ENCODE measurements at regions not wholly inside any gene's neighbourhood (a gene's known extent, or its start where the extent isn't known, plus 50 kb on each side); places are given as distances from the start of the nearest gene placed in this dataset.

- no peak for DNase-seq
These were observed 164.5 kb downstream of the TDRD15 start for GRCh38 chr2:21288299-21288698.

- DNase-seq, result no peak
These were observed 165.2 kb downstream of the TDRD15 start for GRCh38 chr2:21288739-21289520.

GRCh38 chr2:21289551-21289950 is 165.8 kb downstream of the TDRD15 start:
- no peak for DNase-seq

- no peak for DNase-seq
These were observed 166.2 kb downstream of the TDRD15 start for GRCh38 chr2:21289989-21290388.

GRCh38 chr2:21291426-21291825 is 167.7 kb downstream of the TDRD15 start:
- no peak for DNase-seq

- no peak for DNase-seq
These were observed 170.7 kb downstream of the TDRD15 start for GRCh38 chr2:21294446-21294845.

- no peak for DNase-seq
These were observed 175.6 kb downstream of the TDRD15 start for GRCh38 chr2:21299411-21299810.

GRCh38 chr2:21301871-21302455 is 178.2 kb downstream of the TDRD15 start:
- no peak for DNase-seq

GRCh38 chr2:21303876-21304275 is 180.1 kb downstream of the TDRD15 start:
- no peak for DNase-seq

- DNase-seq, result no peak
These were observed 181.8 kb downstream of the TDRD15 start for GRCh38 chr2:21305581-21305980.

GRCh38 chr2:21306235-21306634 is 182.5 kb downstream of the TDRD15 start:
- no peak for DNase-seq

GRCh38 chr2:21307037-21307436 is 183.3 kb downstream of the TDRD15 start:
- DNase-seq, result no peak

GRCh38 chr2:21310493-21310892 is 186.7 kb downstream of the TDRD15 start:
- DNase-seq, result no peak

GRCh38 chr2:21314322-21314835 is 190.6 kb downstream of the TDRD15 start:
- DNase-seq, result no peak

- DNase-seq, result peak; percentile 30 to 34
These were observed 193.4 kb downstream of the TDRD15 start for GRCh38 chr2:21317131-21317530.

- no peak for DNase-seq
These were observed 194.5 kb downstream of the TDRD15 start for GRCh38 chr2:21318263-21318662.

- no peak for DNase-seq
These were observed 202.4 kb downstream of the TDRD15 start for GRCh38 chr2:21326152-21326551.

- DNase-seq, result no peak
These were observed 204.4 kb downstream of the TDRD15 start for GRCh38 chr2:21328177-21328576.

- DNase-seq, result no peak
These were observed 207.1 kb downstream of the TDRD15 start for GRCh38 chr2:21330786-21331391.

GRCh38 chr2:21331625-21332370 is 208.0 kb downstream of the TDRD15 start:
- no peak for DNase-seq

GRCh38 chr2:21332993-21333625 is 209.3 kb downstream of the TDRD15 start:
- DNase-seq, result no peak

- DNase-seq, result no peak
These were observed 209.9 kb downstream of the TDRD15 start for GRCh38 chr2:21333684-21334083.

GRCh38 chr2:21346984-21347383 is 223.2 kb downstream of the TDRD15 start:
- no peak for DNase-seq
